GM21390 (cell line): ENCODE measurements at regions not wholly inside any gene's neighbourhood (a gene's known extent, or its start where the extent isn't known, plus 50 kb on each side); places are given as distances from the start of the nearest gene placed in this dataset.
"Not testable (repeated sequence)": the region's sequence is repeated elsewhere in the genome, so short reads cannot be mapped to it uniquely, and the experiment has no call there.

Experiments
- ATAC-seq: cut with Tn5 transposase; IDR thresholded peaks from one replicate; pipeline ENCODE4 v1.9.1; 2021; ENCODE audit not compliant: unreplicated experiment

GRCh38 chr20:30164389-30164788, 1093.1 kb upstream of the DEFB115 start:
- ATAC-seq = not testable (repeated sequence)

GRCh38 chr20:30167540-30167939, 1089.9 kb upstream of the DEFB115 start:
- no peak for ATAC-seq

GRCh38 chr20:30168025-30168799, 1089.3 kb upstream of the DEFB115 start:
- ATAC-seq = no peak

GRCh38 chr20:30168800-30169138, 1088.7 kb upstream of the DEFB115 start:
- ATAC-seq = no peak

- no peak for ATAC-seq
These were observed 1081.8 kb upstream of the DEFB115 start for GRCh38 chr20:30175681-30176080.

- ATAC-seq = not testable (repeated sequence)
These were observed 1074.3 kb upstream of the DEFB115 start for GRCh38 chr20:30183124-30183523.

GRCh38 chr20:30191785-30192184, 1065.7 kb upstream of the DEFB115 start:
- not testable (repeated sequence) for ATAC-seq

- not testable (repeated sequence) for ATAC-seq
These were observed 1023.0 kb upstream of the DEFB115 start for GRCh38 chr20:30234477-30234876.

- not testable (repeated sequence) for ATAC-seq
These were observed 982.4 kb upstream of the DEFB115 start for GRCh38 chr20:30275073-30275472.

- ATAC-seq = no peak
These were observed 975.8 kb upstream of the DEFB115 start for GRCh38 chr20:30281584-30282197.

GRCh38 chr20:30283476-30284280, 973.8 kb upstream of the DEFB115 start:
- ATAC-seq = peak; percentile 70

- peak; percentile 13 for ATAC-seq
These were observed 973.1 kb upstream of the DEFB115 start for GRCh38 chr20:30284281-30284905.

- no peak for ATAC-seq
These were observed 971.8 kb upstream of the DEFB115 start for GRCh38 chr20:30285677-30286076.

- ATAC-seq = no peak
These were observed 971.3 kb upstream of the DEFB115 start for GRCh38 chr20:30286157-30286556.

GRCh38 chr20:30287459-30287858, 970.0 kb upstream of the DEFB115 start:
- not testable (repeated sequence) for ATAC-seq

GRCh38 chr20:30288346-30288745, 969.1 kb upstream of the DEFB115 start:
- no peak for ATAC-seq

GRCh38 chr20:30289049-30289448, 968.4 kb upstream of the DEFB115 start:
- not testable (repeated sequence) for ATAC-seq

- ATAC-seq = not testable (repeated sequence)
These were observed 967.7 kb upstream of the DEFB115 start for GRCh38 chr20:30289711-30290141.

GRCh38 chr20:30290361-30291063, 967.0 kb upstream of the DEFB115 start:
- ATAC-seq = peak; percentile 58

GRCh38 chr20:30291064-30291379, 966.4 kb upstream of the DEFB115 start:
- ATAC-seq = not testable (repeated sequence)

GRCh38 chr20:30291686-30292085, 965.8 kb upstream of the DEFB115 start:
- ATAC-seq = not testable (repeated sequence)
